ENCODE measurements at regions not wholly inside any gene's neighbourhood (a gene's known extent, or its start where the extent isn't known, plus 50 kb on each side); places are given as distances from the start of the nearest gene placed in this dataset.

- H4K20me1 ChIP-seq (ENCODE audit: insufficient read depth) = no peaks in the 10 kb centered on the region
- H3K9ac ChIP-seq = no peak overlapping the region
- H2AFZ ChIP-seq (ENCODE audit: low read depth) = no peak overlapping the region
- no peak for DNase-seq
- H3K36me3 ChIP-seq (replicated peaks in 1 of 2; ENCODE audit: control insufficient read depth in 1 of 2, insufficient read depth in 2 of 2, low read length in 1 of 2) = no peaks in the 10 kb centered on the region
- peaks cover 16% of the 10 kb centered on the region for H3K27me3 ChIP-seq (ENCODE audit: insufficient read depth)
- H3K9me2 ChIP-seq = no peaks in the 10 kb centered on the region
- H3K4me2 ChIP-seq = no peak overlapping the region
- 16% methylated on average over 2 of the region's 2 CpGs for WGBS (ENCODE audit: low lambda C conversion rate)
- CTCF ChIA-PET = no interaction called here
- H3K4me1 ChIP-seq (ENCODE audit: control insufficient read depth in 1 of 2, insufficient read depth in 2 of 2, low read depth in 1 of 2, low read length in 1 of 2) = no peaks in the 10 kb centered on the region
- no peak overlapping the region for H3K27ac ChIP-seq (ENCODE audit: low read depth in 2 of 2, low read length in 1 of 2)
- no peaks in the 10 kb centered on the region for H3K79me2 ChIP-seq (ENCODE audit: insufficient read depth)
- no peaks in the 10 kb centered on the region for H3K9me3 ChIP-seq
- no peak overlapping the region for H3K4me3 ChIP-seq (ENCODE audit: low read depth in 2 of 2, low read length in 1 of 2)
- no peaks in the 10 kb centered on the region for H3F3A ChIP-seq (replicated peaks; ENCODE audit: insufficient read depth)
- no peak for TF ChIP-seq EZH2phosphoT487 (IDR thresholded peaks at IDR 0.05; ENCODE audit: borderline replicate concordance, low read depth)
- POLR2A ChIA-PET = no interaction called here
Measured at GRCh38 chr19:13705201-13705600, 59.1 kb upstream of the MRI1 start.

DNA sequence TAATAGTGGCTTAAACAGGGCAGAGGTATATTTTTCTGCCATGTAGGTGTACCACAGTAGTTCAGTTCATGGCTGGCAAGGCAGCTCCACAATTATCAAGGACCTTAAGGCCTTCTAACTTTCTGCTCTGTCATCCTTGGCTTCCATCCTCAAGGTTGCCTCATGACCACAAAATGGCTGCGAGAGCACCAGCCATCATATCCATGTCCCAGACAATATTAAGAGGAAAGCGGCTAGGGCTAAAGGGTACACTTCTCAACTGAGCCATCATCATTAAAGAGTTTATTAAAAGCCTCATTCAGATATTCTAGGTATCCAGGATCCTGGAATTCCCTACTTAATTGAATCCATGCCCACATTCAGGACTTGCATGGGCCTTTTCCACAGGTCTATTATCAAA is 62.7 kb upstream of the MRI1 start:
- H3K27me3 ChIP-seq (ENCODE audit: insufficient read depth) = peaks cover 23% of the 10 kb centered on the region
- 50% methylated on average over 2 of the region's 2 CpGs for WGBS (ENCODE audit: low lambda C conversion rate)

More for the DNA sequence above, 62.7 kb upstream of the MRI1 start:
- Histone ChIP-seq H3K9ac (no peak overlapping the region), H2AFZ (ENCODE audit: low read depth) (no peak overlapping the region), H3K79me2 (ENCODE audit: insufficient read depth) (no peaks in the 10 kb centered on the region), H3K4me3 (ENCODE audit: low read depth in 2 of 2, low read length in 1 of 2) (no peak overlapping the region), H3K9me3 (no peaks in the 10 kb centered on the region), H3K4me2 (no peak overlapping the region), H3K9me2 (no peaks in the 10 kb centered on the region), H3K27ac (ENCODE audit: low read depth in 2 of 2, low read length in 1 of 2) (no peak overlapping the region), H4K20me1 (ENCODE audit: insufficient read depth) (no peaks in the 10 kb centered on the region), H3K36me3 (replicated peaks in 1 of 2; ENCODE audit: control insufficient read depth in 1 of 2, insufficient read depth in 2 of 2, low read length in 1 of 2) (no peaks in the 10 kb centered on the region), H3F3A (replicated peaks; ENCODE audit: insufficient read depth) (no peaks in the 10 kb centered on the region), H3K4me1 (ENCODE audit: control insufficient read depth in 1 of 2, insufficient read depth in 2 of 2, low read depth in 1 of 2, low read length in 1 of 2) (no peaks in the 10 kb centered on the region)
- no peak for TF ChIP-seq IRF3 (IDR thresholded peaks at IDR 0.05; ENCODE audit: low read depth, low read length)
- no peak for TF ChIP-seq SMC3 (IDR thresholded peaks at IDR 0.05; ENCODE audit: low read depth, low read length)
- no peak for TF ChIP-seq RXRA (IDR thresholded peaks at IDR 0.05; ENCODE audit: borderline replicate concordance, low read depth)
- no peak for TF ChIP-seq NFIC (IDR thresholded peaks at IDR 0.05; ENCODE audit: borderline replicate concordance)
- no peak for TF ChIP-seq REST (IDR thresholded peaks at IDR 0.05; ENCODE audit: low read depth, low read length)
- no peak for TF ChIP-seq RCOR1 (IDR thresholded peaks at IDR 0.05; ENCODE audit: low read length)
- no peak for TF ChIP-seq RFX5 (IDR thresholded peaks at IDR 0.05; ENCODE audit: low read length)
- no peak for TF ChIP-seq MEF2A (IDR thresholded peaks at IDR 0.05; ENCODE audit: borderline replicate concordance, low read depth)
- TF ChIP-seq ZBTB33 (IDR thresholded peaks at IDR 0.05; ENCODE audit: borderline replicate concordance, low read depth) = no peak
- TF ChIP-seq EP300 (IDR thresholded peaks at IDR 0.05; ENCODE audit: borderline replicate concordance in 1 of 2, low read depth in 1 of 2, low read length in 1 of 2) = no peak
- no peak for TF ChIP-seq EZH2phosphoT487 (IDR thresholded peaks at IDR 0.05; ENCODE audit: borderline replicate concordance, low read depth)
- no peak for TF ChIP-seq SIN3A (IDR thresholded peaks at IDR 0.05; ENCODE audit: borderline replicate concordance, low read depth, low read length)
- TF ChIP-seq ELF1 (IDR thresholded peaks at IDR 0.05) = no peak
- no peak for TF ChIP-seq GABPA (IDR thresholded peaks at IDR 0.05; ENCODE audit: low read depth)
- TF ChIP-seq NRF1 (IDR thresholded peaks at IDR 0.05; ENCODE audit: low read depth, low read length) = no peak
- ChIA-PET CTCF (no interaction called here), POLR2A (no interaction called here)
- no peak for DNase-seq

Measured in SK-N-SH (cell line).